ENCODE measurements at regions not wholly inside any gene's neighbourhood (a gene's known extent, or its start where the extent isn't known, plus 50 kb on each side); places are given as distances from the start of the nearest gene placed in this dataset.

DNA sequence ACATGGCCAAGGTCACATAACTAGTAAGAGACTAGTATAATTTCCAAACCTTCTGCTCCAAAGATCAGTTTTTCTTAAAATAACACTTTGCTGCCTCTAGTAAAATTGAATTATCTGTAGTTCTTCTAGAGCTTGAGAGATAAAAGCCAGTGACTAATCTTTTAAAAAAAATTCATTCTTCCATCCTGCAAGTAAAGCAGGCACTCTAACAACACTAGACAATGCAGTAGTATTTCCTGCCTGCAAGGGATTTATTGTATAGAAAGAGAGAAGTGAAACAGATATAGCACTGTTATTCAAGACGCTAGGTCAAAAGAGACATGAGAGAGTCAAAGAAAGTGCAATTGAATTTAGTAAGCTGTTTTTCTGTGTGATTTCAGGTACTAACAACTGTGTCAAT is 159.5 kb upstream of the TBC1D5 start:
- no peak overlapping the region for H3K4me3 Mint-ChIP-seq
- TF ChIP-seq, protein P1, sequence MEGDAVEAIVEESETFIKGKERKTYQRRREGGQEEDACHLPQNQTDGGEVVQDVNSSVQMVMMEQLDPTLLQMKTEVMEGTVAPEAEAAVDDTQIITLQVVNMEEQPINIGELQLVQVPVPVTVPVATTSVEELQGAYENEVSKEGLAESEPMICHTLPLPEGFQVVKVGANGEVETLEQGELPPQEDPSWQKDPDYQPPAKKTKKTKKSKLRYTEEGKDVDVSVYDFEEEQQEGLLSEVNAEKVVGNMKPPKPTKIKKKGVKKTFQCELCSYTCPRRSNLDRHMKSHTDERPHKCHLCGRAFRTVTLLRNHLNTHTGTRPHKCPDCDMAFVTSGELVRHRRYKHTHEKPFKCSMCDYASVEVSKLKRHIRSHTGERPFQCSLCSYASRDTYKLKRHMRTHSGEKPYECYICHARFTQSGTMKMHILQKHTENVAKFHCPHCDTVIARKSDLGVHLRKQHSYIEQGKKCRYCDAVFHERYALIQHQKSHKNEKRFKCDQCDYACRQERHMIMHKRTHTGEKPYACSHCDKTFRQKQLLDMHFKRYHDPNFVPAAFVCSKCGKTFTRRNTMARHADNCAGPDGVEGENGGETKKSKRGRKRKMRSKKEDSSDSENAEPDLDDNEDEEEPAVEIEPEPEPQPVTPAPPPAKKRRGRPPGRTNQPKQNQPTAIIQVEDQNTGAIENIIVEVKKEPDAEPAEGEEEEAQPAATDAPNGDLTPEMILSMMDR (conservative IDR thresholded peaks at IDR 0.05) = no peak
- DNase-seq (ENCODE audit: low read depth, low spot score) = no peak
- peaks cover 9% of the 10 kb centered on the region for H3K9me3 Mint-ChIP-seq
- peaks cover 35% of the 10 kb centered on the region for H3K4me1 Mint-ChIP-seq
- no peak overlapping the region for H3K27ac Mint-ChIP-seq (ENCODE audit: unreplicated experiment)
- peaks cover 33% of the 10 kb centered on the region for H3K36me3 Mint-ChIP-seq (ENCODE audit: low read depth)
- no peaks in the 10 kb centered on the region for H3K27me3 Mint-ChIP-seq (ENCODE audit: low read depth)

GRCh38 chr3:17894434-17895060 is 152.1 kb upstream of the TBC1D5 start:
- peak; percentile 26 for DNase-seq (ENCODE audit: low read depth, low spot score)
- TF ChIP-seq, protein P1 (conservative IDR thresholded peaks at IDR 0.05) = peak; percentile 65
- H3K27me3 Mint-ChIP-seq (ENCODE audit: low read depth) = no peaks in the 10 kb centered on the region
- peaks cover 2% of the 10 kb centered on the region for H3K9me3 Mint-ChIP-seq
- H3K27ac Mint-ChIP-seq (ENCODE audit: unreplicated experiment) = no peak overlapping the region
- peaks cover 13% of the 10 kb centered on the region for H3K36me3 Mint-ChIP-seq (ENCODE audit: low read depth)
- no peak overlapping the region for H3K4me3 Mint-ChIP-seq
- H3K4me1 Mint-ChIP-seq = peaks cover 5% of the 10 kb centered on the region

- Mint-ChIP-seq H3K27me3 (ENCODE audit: low read depth) (no peaks in the 10 kb centered on the region), H3K36me3 (ENCODE audit: low read depth) (peaks cover 6% of the 10 kb centered on the region), H3K4me3 (no peak overlapping the region), H3K9me3 (no peaks in the 10 kb centered on the region), H3K4me1 (peaks cover 8% of the 10 kb centered on the region), H3K27ac (ENCODE audit: unreplicated experiment) (no peak overlapping the region)
- TF ChIP-seq, protein P1 (conservative IDR thresholded peaks at IDR 0.05) = no peak
- DNase-seq (ENCODE audit: low read depth, low spot score) = no peak
Measured at GRCh38 chr3:17891139-17891856, 148.9 kb upstream of the TBC1D5 start.

- Mint-ChIP-seq H3K4me3 (no peak overlapping the region), H3K36me3 (ENCODE audit: low read depth) (no peaks in the 10 kb centered on the region)
- TF ChIP-seq, protein P1 (conservative IDR thresholded peaks at IDR 0.05) = no peak
Measured at GRCh38 chr3:17885986-17886385, 143.6 kb upstream of the TBC1D5 start.

GRCh38 chr3:17882981-17883380 is 140.6 kb upstream of the TBC1D5 start:
- DNase-seq (ENCODE audit: low read depth, low spot score) = no peak
- no peaks in the 10 kb centered on the region for H3K27me3 Mint-ChIP-seq (ENCODE audit: low read depth)
- H3K36me3 Mint-ChIP-seq (ENCODE audit: low read depth) = no peaks in the 10 kb centered on the region
- no peaks in the 10 kb centered on the region for H3K9me3 Mint-ChIP-seq
- TF ChIP-seq, protein P1 (conservative IDR thresholded peaks at IDR 0.05) = no peak
- H3K4me3 Mint-ChIP-seq = no peak overlapping the region
- H3K4me1 Mint-ChIP-seq = no peaks in the 10 kb centered on the region
- H3K27ac Mint-ChIP-seq (ENCODE audit: unreplicated experiment) = no peak overlapping the region

More at GRCh38 chr3:17885986-17886385, 143.6 kb upstream of the TBC1D5 start:
- Mint-ChIP-seq H3K27ac (ENCODE audit: unreplicated experiment) (no peak overlapping the region), H3K9me3 (no peaks in the 10 kb centered on the region), H3K4me1 (peaks cover 3% of the 10 kb centered on the region), H3K27me3 (ENCODE audit: low read depth) (no peaks in the 10 kb centered on the region)
- no peak for DNase-seq (ENCODE audit: low read depth, low spot score)
